ENCODE measurements at regions not wholly inside any gene's neighbourhood (a gene's known extent, or its start where the extent isn't known, plus 50 kb on each side); places are given as distances from the start of the nearest gene placed in this dataset.

GRCh38 chr10:106284802-106285587 is 879.5 kb downstream of the SORCS1 start:
- TF ChIP-seq CTCF (IDR thresholded peaks at IDR 0.05) (no peak), POLR2A (IDR thresholded peaks at IDR 0.05) (no peak)

Data from lower leg skin (tissue), 3 donors.